Cardiac fibroblast (primary cell): ENCODE measurements at regions not wholly inside any gene's neighbourhood (a gene's known extent, or its start where the extent isn't known, plus 50 kb on each side); places are given as distances from the start of the nearest gene placed in this dataset.

ENCODE experiments used
- DNase-seq, 2 donors: peaks; one replicate each; pipeline versions ENCODE4 v3.0.0 to v3.0.0-alpha.2; 2010; ENCODE audit warnings: low read depth in 2 of 2
- H3K4me3 ChIP-seq, 2 donors: replicated peaks in 1 of 2; 1 replicate in 1 of 2; 2 replicates in 1 of 2; pipeline ENCODE4 v1.5.1; 2011; ENCODE audit warnings: low read depth in 2 of 2, low read length in 2 of 2, mild to moderate bottlenecking in 2 of 2, moderate library complexity in 1 of 2
- CTCF ChIP-seq: IDR thresholded peaks from one replicate; pipeline ENCODE4 v1.5.1; 2011; ENCODE audit warnings: low read depth, mild to moderate bottlenecking, low read length, inconsistent platforms

- TF ChIP-seq CTCF, result no peak
- peak; percentile 100 for DNase-seq
- H3K4me3 ChIP-seq, result peak overlapping the region in 1 of 2 donors; percentile 30
Measured at GRCh38 chr20:53828088-53828681, 234.5 kb upstream of the ZNF217 start.

GRCh38 chr20:53827292-53828087 lies 233.9 kb upstream of the ZNF217 start:
- no peak overlapping the region for H3K4me3 ChIP-seq
- peak in 1 of 2 donors; percentile 14 for DNase-seq
- no peak for TF ChIP-seq CTCF

- no peak for TF ChIP-seq CTCF
- peak in 1 of 2 donors; percentile 16 for DNase-seq
- H3K4me3 ChIP-seq, result no peak overlapping the region
Measured at GRCh38 chr20:53826597-53827291, 233.1 kb upstream of the ZNF217 start.

- DNase-seq, result no peak
- TF ChIP-seq CTCF, result no peak
- no peak overlapping the region for H3K4me3 ChIP-seq
Measured at GRCh38 chr20:53826090-53826489, 232.5 kb upstream of the ZNF217 start.

GRCh38 chr20:53825282-53825681 lies 231.6 kb upstream of the ZNF217 start:
- no peak for DNase-seq
- H3K4me3 ChIP-seq, result no peak overlapping the region
- no peak for TF ChIP-seq CTCF

GRCh38 chr20:53824779-53825178 lies 231.1 kb upstream of the ZNF217 start:
- DNase-seq, result no peak
- H3K4me3 ChIP-seq, result no peak overlapping the region
- no peak for TF ChIP-seq CTCF
